HG02852 (cell line): ENCODE measurements at regions not wholly inside any gene's neighbourhood (a gene's known extent, or its start where the extent isn't known, plus 50 kb on each side); places are given as distances from the start of the nearest gene placed in this dataset.
A peak's percentile ranks its signal among the peaks of the same experiment; 100 is the strongest.

Experiments used
- ATAC-seq: cut with Tn5 transposase; IDR thresholded peaks from one replicate; pipeline ENCODE4 v1.9.1; 2021; ENCODE audit warnings: mild to moderate bottlenecking, moderate library complexity; ENCODE audit not compliant: unreplicated experiment

DNA sequence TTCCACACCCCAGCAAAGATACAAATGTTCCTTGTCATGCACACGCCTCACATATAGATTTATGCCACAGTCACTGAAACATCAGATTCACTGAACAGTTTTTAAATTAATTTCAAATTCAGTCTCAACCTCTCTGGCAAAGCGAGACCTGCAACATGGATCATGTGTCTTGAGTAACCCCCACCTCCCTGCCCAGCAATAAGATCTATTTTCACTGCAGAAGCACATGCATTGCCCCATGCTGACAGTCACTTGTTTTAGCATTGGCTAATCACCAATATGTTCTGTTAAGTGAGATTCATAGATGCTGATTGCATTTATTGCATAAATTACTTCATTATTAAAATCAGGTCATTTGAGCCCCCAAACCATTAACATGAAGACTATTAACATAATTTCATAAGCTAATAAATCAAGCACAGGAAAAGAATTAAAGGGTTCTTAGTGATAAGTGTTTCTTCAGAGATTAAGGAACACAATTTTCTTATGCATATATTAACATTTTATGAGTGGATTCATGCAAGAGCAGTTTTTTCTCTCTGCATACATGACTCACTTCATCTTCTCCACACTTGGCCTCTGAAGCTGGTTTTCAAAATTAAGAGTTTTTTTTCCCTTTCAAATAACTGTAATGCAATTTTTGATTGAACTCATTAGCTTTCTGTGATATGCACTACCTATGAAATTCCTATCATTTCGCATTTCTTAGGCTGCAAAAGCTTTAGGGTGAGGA, 173.2 kb upstream of the SOX4 start:
- ATAC-seq, result no peak

DNA sequence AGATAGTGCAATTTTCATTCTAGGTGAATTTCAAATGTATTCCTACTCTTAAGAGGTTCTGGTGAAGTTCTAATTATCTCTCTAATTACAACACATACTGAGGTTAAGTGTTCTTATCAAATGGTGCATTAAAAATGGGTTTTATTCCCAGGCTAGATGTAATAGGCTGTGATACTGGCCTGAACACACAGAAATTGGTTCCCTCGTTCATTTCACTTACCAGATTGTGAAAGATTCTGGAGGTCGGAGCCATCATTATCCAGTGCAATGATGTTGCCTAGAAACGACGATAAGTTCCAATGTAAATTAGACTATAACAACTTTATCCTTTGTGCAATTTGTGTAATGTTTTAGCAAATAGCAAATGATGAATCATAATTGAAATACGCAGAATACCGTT, 172.6 kb upstream of the SOX4 start:
- ATAC-seq, result no peak

DNA sequence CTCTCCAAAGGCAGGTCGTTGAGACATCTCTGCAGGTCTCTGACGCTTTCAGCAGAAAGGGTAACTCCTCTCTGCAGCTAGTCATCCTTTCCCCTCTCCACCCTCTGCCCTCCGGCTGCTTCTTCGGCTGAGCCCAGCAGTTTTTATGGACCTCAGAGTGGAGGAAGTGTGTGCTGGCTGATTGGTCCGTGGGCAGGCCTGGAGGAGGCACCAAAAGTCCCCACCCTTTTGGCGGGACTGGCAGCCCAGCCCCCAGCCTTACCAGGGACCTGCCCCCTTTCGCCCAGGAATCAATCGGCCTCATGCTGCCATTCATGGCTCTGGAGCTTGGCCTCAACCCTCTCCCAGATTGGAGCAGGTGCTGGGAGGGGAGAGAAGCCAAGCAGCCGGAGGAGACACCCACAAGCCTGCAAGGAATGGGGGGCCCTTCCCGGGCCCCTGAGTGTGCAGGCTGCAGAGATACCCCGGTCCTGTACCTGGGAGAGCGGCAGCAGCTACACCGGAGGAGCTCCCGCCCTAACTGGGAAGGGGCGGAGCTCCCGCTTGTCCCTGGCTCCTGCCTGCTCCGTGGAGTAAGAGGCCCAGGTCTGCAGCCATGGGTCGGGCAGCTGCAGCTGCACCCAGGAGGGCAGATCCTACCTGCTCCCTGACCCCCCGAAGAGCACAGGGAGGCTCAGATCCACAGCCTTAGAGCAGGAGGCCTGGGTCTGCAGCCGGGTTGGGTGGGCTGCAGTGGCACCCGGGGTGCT, 170.3 kb upstream of the SOX4 start:
- ATAC-seq, result no peak

DNA sequence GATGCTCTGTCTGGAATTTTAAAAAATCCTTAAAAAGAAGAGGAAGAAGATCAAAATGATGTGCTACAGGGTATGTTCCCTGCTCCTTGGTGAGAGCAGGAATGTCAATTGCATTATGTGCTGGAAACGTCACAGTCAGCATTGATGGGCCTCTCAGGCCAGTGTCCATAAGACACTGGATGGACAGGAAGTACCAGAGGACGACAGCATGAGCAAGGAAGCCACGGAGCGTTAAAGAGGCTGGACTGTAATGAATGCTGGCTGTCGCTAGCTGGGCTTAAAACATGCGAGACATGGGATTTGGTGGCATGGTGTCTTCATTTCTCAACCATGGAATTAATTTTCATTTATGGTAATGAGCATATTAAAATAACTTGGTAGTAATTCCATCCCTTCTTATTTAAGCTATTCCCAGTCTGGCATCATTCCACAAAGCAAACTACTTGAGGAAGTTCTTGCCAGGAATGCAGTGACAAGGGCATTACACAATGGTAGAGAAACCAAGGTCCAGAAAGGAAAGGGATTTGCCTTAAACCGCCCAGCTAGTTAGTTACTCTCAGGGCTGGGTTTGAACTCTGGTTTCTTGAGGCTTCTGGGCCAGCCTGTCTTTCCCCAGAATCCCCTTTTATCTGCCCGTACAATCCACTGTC, 166.6 kb upstream of the SOX4 start:
- no peak for ATAC-seq

DNA sequence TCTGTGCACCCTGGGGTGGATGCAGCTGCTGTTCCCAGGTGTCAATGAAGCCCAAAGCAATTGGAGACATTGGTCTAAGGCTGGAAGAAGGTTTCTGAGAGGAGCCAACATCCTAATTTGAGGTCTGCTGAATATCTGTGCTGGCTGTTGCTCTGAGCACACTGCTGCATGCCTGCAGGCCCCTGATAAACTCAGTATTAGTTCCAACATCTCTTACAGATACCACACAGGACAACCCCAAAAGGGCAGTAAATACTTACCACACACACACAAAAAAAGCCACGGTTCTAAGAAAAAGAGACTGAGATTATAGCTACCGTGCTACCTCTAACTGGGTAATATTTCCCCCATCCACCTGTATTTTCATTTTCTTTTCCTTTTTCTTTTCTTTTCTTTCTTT, 164.3 kb upstream of the SOX4 start:
- no peak for ATAC-seq

DNA sequence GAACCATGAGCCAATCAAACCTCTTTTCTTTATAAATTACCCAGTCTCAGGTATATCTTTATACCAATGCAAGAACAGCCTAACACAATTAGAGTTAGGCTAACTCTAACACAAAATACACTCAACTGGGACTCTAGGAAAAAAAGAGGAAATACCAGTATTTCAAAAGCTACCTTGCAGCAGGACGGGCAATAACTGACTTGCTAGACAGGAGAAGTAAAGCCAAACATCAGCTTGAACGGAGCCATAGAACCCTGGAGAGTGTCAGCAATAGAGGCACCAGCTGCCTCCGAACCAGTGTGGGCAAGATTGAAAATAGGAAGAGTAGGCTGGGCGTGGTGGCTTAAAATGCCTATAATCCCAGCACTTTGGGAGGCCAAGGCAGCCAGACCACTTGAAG, 162.0 kb upstream of the SOX4 start:
- no peak for ATAC-seq

DNA sequence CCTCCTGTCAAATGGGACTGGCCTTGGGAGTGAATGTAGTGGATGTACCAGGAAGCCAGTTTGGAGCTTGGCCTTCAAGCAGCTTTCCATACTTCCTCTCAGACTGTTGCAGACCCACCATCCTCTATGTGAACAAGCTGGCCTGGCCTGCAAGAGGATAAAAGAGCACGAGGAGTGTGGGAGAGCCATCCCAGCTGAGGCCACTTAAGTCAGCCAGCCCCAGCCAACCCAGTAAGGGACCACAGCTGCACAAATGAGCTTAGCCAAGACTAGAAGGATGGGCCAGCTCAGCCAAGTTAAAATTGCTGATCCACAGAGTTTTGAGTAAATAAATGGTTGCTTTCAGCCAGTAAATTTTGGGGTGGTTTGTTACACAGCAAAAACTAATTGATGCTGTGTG, 156.9 kb upstream of the SOX4 start:
- no peak for ATAC-seq

DNA sequence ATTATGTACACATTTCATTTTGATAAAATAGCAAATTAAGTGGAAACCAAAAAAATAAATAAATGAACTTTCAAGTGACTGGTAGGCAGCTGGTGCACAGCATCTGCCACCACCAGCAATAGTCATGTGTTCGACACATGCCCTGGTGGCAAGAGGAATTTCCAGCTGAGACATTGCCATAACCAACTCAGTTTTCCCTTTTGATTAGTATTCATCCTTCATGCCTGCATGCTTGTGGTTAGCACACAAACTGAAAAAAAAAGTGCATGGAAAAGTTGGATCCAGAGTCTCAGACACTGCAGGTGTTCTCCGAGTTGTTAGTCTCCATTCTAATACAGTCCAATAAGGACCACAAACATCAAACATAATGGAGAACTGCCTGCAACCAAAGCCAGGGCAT, 156.0 kb upstream of the SOX4 start:
- no peak for ATAC-seq

DNA sequence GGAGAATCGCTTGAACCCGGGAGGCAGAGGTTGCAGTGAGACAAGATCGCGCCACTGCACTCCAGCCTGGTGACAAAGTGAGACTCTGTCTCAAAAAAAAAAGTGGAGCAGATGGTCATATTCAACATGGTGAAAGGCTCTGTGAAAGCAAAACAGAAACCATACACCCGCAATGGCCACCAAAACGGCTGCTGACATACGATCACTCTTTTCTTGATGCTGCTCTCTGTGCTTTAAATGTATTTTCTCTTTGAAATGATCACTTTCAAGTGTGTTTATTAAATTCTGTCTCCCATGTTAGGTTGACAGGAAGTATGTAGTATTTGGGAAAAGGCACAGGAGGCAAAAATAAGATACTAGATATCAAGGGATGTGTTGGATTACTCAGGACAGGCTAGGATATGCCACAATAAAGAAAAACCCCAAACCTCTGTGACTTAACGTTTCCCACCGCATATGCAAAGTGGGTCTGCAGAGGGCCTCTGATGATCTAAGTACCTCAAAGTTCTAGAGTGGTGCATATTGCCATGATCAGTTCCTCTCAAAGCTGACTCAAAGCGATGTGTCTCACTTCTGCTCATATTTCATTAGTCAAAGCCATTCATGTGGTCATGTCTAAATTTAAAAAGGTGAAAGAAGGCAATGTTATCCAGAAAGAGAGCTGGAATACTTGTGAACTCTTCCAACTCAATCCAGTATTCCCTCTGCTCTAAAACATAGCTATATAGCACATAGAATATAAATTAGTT, 155.1 kb upstream of the SOX4 start:
- peak; percentile 97 for ATAC-seq

DNA sequence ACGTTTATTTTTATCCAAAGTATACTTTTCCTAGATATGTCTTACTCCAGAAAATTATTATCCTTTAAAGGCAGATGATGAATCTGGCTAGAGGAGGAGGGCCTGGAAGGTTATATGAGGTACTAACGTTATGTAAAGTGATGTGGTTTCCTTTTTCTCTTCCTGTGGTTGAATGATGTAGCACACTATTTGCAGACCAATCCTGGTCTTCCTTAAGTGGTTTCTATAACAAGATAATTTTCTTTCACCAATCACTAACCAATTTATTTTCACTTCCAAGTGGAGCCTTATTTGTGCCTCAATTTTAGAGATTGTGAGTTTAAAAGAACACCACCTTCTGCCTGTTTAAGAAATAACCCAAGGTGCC, 154.6 kb upstream of the SOX4 start:
- ATAC-seq, result peak; percentile 44

DNA sequence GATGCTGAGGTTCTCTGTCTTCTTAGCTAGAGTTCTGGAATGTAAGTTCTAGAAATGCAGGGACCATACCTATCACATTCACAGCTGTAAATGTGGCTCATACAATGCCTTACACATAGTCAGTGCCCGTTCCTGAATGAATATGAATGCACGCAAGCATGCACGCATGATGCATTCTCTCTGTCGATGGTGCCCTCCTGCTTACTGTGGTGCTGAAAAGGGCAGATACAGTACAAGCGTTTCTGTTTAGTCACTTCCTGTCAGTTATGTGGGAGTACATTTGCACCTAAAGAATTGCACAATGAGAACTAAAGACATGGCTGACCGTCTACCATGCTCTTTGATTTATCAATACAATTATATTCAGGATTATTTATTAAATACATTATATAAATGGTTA, 152.2 kb upstream of the SOX4 start:
- no peak for ATAC-seq

DNA sequence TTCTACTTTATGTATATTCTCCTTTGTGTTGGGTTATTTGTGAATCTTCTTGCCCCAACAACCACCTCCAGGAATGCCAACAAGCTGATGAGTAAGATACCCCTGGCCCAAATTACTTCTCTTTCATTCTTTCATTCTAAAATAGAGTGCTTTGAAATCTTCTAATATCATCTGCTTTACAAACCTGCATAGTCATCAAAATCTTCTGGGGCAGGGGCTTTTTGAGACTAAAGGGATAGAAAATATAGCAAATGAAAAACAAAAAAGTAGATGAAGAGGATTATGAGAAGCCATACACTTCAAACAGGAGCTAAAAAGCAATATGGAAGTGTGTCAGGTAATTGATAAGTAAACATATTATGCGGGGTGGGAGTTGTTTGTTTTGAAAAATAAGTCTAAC, 150.7 kb upstream of the SOX4 start:
- ATAC-seq, result no peak

DNA sequence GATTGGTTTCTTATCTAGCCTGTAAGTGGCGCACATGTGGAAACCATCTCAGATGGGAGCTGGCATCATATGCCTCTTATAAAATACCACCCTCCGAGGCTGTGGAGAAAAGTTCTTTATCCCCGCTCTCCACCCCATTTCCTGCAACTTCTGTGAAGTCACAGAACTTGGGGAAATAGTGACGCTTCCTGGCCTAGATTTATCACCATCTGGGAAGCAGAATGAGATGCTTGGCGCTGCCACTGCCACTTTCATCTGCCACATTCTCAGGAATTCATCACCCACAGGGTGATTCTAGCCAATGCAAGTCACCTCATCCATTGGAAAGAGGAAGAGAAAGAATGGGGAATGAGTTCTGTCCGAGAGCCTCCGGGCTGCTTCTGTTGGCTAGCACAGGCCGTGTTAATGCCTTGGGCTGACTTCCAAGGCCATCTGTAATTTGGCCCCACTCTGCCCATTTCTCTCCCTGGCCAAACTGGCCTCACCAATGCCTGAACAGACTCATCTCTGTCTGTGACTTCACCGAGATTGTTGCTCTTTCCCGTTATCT, 148.8 kb upstream of the SOX4 start:
- no peak for ATAC-seq

DNA sequence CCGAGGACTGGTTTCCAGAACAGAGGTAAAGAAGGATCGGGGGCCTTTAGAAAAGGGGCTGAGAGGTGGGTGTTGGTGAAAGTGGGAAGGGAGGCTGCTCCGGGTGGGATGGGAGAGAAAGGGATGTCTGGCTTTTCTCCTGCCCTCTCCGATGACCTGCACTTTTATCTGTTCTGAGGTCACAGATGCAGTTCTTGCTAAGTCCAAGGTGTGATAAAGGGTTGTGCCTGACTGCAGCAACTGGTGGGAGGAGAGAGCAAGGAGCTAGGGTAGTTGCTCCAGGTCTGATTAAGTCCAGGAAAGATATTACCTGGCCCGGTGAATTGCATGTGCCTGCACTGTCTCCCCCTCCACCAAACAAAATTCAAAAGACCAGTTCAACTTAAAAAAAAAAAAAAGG, 145.6 kb upstream of the SOX4 start:
- ATAC-seq, result no peak

DNA sequence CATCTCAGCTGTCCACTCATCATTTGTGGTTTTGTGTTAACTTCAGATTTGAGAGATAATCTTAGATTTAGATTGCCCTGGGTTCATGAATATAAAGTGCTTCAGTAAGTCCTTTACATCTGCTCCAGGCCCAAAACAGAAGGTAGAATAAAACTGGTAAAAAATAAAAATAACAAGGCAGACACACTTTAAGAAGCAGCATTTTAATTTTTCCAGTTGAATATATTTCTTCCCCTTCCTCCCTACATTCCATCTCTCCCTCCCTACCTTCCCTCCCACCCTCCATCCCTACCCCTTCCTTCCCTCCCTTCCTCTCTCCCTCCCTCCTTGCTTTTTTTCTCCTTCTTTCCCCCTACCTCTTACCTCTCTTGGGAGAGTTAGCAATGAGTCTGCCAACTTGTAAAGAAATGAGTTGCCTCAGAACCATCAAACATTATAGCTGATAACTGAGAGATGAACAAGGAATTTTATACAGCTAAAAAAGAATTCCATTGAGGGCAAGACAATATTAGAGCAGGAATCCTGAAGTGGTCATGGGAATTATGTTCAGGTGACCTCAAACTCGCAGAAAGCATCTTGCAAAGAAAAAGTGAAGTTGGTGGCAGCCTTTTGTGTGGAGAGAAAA, 145.0 kb upstream of the SOX4 start:
- no peak for ATAC-seq

DNA sequence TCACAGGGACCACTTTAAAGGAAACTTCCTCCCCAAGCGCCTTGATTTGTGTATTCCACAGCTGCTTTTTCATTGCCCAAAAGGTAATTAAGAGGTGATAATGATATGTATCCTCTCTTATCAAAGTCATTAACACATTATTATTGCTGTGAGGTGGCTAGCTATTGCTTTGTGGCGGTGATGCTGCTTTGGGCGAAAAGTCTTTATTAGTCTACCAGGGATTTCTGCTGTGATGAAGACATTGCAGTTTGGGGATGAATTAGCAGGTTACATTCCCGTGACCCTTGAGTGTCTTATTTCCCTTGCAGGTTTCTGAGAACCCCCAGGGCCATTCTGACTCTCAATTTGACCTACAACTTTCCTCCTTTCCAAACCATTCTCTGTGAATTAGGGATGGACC, 143.4 kb upstream of the SOX4 start:
- ATAC-seq, result no peak

DNA sequence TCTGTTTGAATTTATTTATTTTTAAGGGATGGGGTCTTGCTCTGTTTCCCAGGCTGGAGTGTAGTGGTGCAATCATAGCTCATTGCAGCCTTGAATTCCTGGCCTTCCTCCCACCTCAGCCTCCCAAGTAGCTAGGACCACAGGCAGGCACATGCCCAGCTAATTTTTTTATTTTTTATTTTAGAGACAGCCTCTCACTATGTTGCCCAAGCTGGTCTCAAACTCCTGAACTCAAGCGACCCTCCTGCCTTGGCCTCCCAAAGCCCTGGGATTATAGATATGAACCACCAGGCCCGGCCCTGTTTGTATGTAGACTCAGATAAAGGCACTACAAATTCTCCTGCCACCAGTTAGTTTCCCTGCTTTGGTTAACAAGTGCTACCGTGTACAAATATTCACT, 142.9 kb upstream of the SOX4 start:
- no peak for ATAC-seq

DNA sequence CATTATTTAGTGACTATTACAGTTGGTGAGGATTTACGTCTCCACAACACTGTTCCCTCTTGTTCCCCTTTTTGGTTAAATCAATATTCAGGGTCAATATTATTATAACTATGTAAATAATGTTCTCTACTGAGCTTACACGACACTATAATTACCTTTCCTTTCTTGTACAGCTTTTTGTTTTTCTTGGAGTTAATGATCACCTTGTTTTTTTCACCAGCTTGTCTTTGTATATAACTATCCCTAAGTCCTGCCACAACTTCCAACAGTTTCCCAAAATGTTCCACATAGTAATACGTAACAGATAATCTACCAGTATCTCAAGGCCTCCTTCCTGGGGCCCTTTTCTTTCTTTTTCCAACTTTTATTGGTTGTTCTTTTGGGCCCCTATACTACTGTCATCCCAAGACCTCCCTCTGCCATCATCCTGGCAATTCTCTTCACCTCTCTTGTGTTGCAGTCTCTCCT, 142.0 kb upstream of the SOX4 start:
- no peak for ATAC-seq

DNA sequence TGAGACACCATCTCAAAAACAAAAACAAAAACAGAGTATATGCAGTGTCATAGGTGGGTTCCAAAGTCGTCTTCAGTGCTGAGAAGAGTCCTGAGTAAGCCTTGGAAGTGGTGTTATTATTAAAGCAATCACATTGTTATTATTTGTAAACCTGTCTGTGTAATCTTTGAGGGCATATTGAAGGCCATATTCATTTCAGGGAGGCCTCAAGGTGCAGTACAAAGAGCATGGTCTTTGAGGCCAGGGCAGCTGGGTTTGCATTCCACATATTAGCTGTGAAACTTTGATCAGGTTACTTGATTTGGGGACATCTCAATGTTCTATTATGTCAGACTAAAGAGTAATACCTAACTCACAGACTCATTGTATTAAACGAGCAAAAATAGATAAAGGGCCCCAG, 139.3 kb upstream of the SOX4 start:
- no peak for ATAC-seq

DNA sequence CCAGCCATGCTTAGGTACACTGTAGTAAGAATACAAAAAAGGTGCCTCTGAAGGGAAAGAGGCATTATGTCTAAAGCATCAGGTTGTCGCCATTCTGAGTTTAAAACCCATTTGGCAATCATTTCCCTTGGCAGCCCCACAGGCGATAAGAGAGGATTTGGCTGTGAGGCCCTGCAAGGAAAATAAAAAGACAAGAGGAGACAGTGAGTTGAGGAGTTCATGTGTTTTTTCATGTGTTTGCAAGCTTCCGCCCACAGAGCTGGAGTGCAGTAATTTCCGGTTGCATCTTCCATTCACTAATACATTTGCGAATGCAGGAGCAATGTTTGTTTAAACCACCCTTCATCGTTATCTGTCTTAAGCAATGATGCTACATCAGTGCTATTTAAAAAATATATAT, 138.5 kb upstream of the SOX4 start:
- no peak for ATAC-seq

DNA sequence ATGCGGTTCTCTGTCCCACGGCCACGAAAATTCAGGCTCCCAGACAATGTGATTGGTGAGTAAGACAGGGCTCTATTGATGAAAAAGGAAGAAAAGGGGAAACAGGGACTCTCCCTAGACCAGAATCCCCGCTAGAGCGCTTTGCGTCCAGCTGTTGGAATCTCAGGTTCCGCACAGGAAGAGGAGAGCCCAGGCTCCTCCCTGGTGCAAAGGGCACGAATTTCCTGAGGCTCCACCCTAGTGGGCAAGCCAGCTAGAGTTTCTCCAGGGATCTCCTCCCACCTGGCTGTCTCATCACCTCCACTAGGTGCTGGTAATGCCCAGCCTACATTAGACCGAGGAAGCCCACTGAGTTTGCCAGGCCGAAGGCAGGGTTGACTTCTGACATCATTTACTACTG, 135.9 kb upstream of the SOX4 start:
- ATAC-seq, result no peak
